Activated CD4-positive, alpha-beta T cell treated with anti-CD3 and anti-CD28 coated beads, Interleukin-2, amount 10 ng/mL, durations not matched to agents 24 days and 14 days (primary cell): ENCODE measurements at regions not wholly inside any gene's neighbourhood (a gene's known extent, or its start where the extent isn't known, plus 50 kb on each side); places are given as distances from the start of the nearest gene placed in this dataset.
A peak's percentile ranks its signal among the peaks of the same experiment; 100 is the strongest.

Experiments
- DNase-seq: peaks from one replicate; pipeline ENCODE4 v3.0.0; 2022
- H3K27ac Mint-ChIP-seq: one replicate; pipeline ENCODE4 v1.8.0; 2022; ENCODE audit warnings: mild to moderate bottlenecking, mixed read lengths
- H3K27me3 Mint-ChIP-seq: one replicate; pipeline ENCODE4 v1.8.0; 2022; ENCODE audit warnings: mixed read lengths
- H3K36me3 Mint-ChIP-seq: one replicate; pipeline ENCODE4 v1.8.0; 2022; ENCODE audit warnings: low read depth, mild to moderate bottlenecking, mixed read lengths
- H3K4me1 Mint-ChIP-seq: one replicate; pipeline ENCODE4 v1.8.0; 2021; ENCODE audit warnings: mixed read lengths
- H3K4me3 Mint-ChIP-seq: one replicate; pipeline ENCODE4 v1.8.0; 2022; ENCODE audit warnings: mild to moderate bottlenecking, moderate library complexity, mixed read lengths
- H3K9me3 Mint-ChIP-seq: one replicate; pipeline ENCODE4 v1.8.0; 2021; ENCODE audit warnings: mixed read lengths
- intact Hi-C: fragments of 100-400 bp; cut with micrococcal nuclease; formaldehyde crosslinking; loops from one replicate; pipeline ENCODE4 v1.15.1; 2023

DNA sequence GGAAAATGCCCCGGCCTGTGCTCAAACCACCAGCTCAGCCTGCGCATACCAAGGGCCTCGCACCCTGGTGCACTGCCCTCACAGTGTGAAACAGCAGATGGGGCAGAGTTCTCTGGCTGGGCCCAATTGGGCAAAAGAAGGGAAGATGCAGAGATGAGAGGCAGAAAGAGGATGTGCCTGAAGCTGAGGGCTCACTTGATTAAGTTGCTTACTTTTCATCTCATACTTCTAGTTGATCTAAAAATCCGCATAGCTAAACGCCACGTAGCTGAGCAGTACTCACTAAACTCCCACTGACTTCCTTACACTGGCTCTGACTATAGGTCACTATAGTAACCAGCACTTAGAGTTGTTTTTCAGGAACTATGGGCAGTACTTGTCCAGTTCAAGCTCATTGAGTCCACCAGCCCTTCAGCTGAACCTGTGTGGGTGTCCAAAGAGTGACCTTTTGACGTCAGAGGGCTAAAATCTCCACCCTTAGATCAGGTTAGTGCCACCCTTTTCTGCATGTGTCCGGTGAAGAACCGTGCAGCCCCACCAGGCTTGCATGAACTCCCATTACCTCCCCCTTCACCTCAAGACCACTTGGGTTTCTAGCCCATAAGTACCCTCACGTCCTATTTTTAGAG is 215.2 kb downstream of the AUH start:
- H3K4me3 Mint-ChIP-seq = peak overlapping the region; percentile 34
- H3K27me3 Mint-ChIP-seq = no peaks in the 10 kb centered on the region
- H3K27ac Mint-ChIP-seq = peak overlapping the region; percentile 98
- intact Hi-C loops = loop anchor here (1.0 to 5.0 kb wide), 3 partner anchors 15 to 164 kb away; no protein-coding TSS in a partner anchor
- H3K4me1 Mint-ChIP-seq = peaks cover 75% of the 10 kb centered on the region
- peaks cover 65% of the 10 kb centered on the region for H3K36me3 Mint-ChIP-seq
- peak; percentile 73 for DNase-seq
- peaks cover 15% of the 10 kb centered on the region for H3K9me3 Mint-ChIP-seq

DNA sequence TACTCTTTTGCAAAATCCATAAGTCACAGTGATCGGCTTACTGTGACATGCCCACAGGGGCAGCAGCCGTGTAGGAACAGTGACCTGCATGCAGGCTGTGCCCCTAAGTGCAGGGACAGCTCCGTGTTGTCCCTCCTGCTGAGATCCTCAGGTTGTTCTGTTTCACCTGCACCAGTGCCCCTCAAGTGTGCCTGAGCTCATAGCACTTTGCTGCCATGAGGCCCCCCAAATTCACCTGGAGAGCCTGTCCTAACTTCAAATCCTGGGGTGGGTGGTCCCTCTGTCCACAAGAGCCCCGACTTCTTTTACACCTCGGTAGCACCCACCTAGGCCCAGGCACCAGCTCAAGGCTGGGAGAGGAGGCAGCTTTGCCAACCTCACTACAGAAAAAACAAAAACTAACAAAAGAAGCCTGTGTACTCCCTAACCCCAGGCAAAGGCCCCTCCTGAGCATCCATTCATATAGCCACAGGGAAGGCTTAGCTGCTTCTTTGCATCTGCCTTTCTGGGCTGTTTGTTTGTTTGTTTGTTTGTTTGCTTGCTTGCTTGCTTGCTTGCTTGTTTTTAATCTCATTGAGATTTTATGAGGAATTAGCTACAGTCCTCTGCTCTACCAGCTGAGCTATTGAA is 214.5 kb downstream of the AUH start:
- H3K4me1 Mint-ChIP-seq = peaks cover 76% of the 10 kb centered on the region
- H3K27ac Mint-ChIP-seq = peak overlapping the region; percentile 98
- H3K4me3 Mint-ChIP-seq = peak overlapping the region; percentile 34
- no peaks in the 10 kb centered on the region for H3K27me3 Mint-ChIP-seq
- intact Hi-C loops = loop anchor here (1.0 to 5.0 kb wide), 2 partner anchors 16 to 165 kb away; no protein-coding TSS in a partner anchor
- peak; percentile 68 for DNase-seq
- peaks cover 61% of the 10 kb centered on the region for H3K36me3 Mint-ChIP-seq
- peaks cover 15% of the 10 kb centered on the region for H3K9me3 Mint-ChIP-seq

- Mint-ChIP-seq H3K27ac (peak overlapping the region; percentile 98), H3K4me3 (peak overlapping the region; percentile 72), H3K36me3 (peaks cover 63% of the 10 kb centered on the region), H3K9me3 (peaks cover 20% of the 10 kb centered on the region), H3K27me3 (no peaks in the 10 kb centered on the region), H3K4me1 (peaks cover 84% of the 10 kb centered on the region)
- no peak for DNase-seq
- intact Hi-C loops = loop anchor here (1.0 to 5.0 kb wide), 2 partner anchors 166 to 201 kb away; no protein-coding TSS in a partner anchor
Measured at GRCh38 chr9:91148306-91148705, 213.4 kb downstream of the AUH start.

DNA sequence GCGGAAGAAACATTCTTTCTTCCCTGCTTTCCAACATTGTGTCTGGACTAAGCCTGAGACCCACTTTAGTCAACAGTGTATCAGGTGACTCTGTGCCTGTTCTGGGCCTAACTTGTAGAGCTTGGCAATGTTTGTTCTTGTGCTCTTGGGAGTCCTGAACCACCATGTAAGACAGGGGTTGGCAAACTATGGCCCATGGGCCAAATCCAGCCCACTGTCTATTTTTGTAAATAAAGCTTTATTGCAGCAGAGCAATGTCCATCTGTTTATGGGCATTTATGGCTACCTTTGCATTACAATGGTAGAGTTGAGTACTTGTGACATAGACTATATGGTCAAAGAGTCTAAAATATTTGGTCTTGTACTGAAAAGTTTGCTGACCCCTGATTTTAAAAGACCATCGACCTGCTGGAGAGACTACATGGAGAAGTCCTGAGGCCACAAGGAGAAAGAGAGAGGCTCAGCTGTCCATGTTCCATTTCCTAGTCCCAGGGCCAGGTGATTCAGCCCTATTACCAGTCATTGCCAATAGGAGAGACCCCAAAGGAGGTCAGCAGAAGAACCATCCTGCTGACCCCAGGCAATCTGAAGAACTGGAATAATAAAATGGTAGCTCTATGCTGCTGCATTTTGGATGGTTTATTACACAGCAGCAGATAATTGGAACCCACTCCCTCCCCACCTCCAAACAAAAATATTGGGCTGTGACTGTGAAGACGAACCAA is 211.3 kb downstream of the AUH start:
- peak; percentile 67 for DNase-seq

DNA sequence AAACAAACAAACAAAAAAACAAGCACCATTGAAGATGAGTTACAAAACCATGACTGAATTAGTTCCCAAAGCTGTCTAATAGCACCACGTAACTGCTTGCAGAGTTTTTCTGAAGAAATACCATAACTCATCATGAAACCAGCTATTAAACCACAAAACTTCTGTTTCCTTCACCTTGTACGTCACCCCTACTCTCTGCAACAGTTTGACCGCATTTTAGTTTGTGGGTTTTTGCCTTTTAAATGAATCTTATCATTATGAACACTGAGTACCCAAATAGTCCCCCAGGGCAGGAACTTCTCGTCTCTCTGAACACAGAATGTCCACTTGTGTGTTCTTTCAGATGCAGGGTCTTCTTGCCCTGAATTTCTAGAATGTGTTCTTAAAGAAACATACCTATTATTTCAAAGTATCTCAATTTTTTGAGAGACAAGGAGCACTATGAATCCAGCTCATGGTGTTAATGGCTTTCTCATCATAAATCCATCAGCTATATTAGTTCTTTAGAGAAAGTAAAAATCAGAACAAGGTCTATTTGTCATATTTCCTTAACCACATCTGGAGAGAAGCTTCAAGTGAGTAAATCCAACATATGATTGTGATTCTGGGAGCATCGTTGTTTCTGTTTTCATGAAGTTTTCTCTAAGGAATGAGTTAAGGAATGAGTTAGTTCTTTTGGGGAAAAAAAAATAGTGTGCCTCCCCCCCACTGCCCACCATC is 210.6 kb downstream of the AUH start:
- Mint-ChIP-seq H3K36me3 (peaks cover 64% of the 10 kb centered on the region), H3K27ac (peak overlapping the region; percentile 98), H3K27me3 (no peaks in the 10 kb centered on the region), H3K9me3 (peaks cover 20% of the 10 kb centered on the region), H3K4me3 (peak overlapping the region; percentile 61), H3K4me1 (peaks cover 82% of the 10 kb centered on the region)
- DNase-seq = peak; percentile 91
- intact Hi-C loops = loop anchor here (1.0 kb wide), 10 partner anchors 11 to 268 kb away; no protein-coding TSS in a partner anchor

More for the DNA sequence above, 211.3 kb downstream of the AUH start:
- peak overlapping the region; percentile 98 for H3K27ac Mint-ChIP-seq
- H3K27me3 Mint-ChIP-seq = no peaks in the 10 kb centered on the region
- peaks cover 21% of the 10 kb centered on the region for H3K9me3 Mint-ChIP-seq
- H3K36me3 Mint-ChIP-seq = peaks cover 61% of the 10 kb centered on the region
- H3K4me3 Mint-ChIP-seq = peak overlapping the region; percentile 61
- intact Hi-C loops = no loop called here
- peaks cover 82% of the 10 kb centered on the region for H3K4me1 Mint-ChIP-seq

GRCh38 chr9:91151718-91152095 is 210.0 kb downstream of the AUH start:
- H3K4me3 Mint-ChIP-seq = peak overlapping the region; percentile 61
- peak; percentile 73 for DNase-seq
- intact Hi-C loops = loop anchor here (1.0 kb wide), 10 partner anchors 11 to 268 kb away; no protein-coding TSS in a partner anchor

DNA sequence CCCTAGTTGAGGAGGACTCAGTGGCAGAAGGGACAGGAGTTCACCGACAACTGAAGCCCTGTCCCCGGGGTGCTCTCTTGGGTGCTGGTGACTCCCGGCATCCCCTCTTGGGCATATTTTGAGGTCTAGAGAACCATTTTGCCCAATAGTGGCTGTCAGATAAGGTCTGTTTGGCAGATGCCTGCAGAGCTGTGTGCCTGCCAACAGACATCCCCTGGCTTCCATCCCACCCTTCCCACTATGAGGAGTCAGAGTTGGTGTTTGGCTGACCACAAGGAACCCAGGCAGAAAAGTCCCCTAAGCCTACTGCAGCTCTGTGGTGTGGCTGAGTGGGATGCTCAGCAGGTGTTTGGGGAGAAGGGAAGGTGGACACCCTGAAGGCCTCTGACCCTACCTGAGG is 207.0 kb downstream of the AUH start:
- intact Hi-C loops = no loop called here
- peaks cover 79% of the 10 kb centered on the region for H3K4me1 Mint-ChIP-seq

More at GRCh38 chr9:91151718-91152095, 210.0 kb downstream of the AUH start:
- H3K9me3 Mint-ChIP-seq = peaks cover 20% of the 10 kb centered on the region
- peak overlapping the region; percentile 98 for H3K27ac Mint-ChIP-seq
- peaks cover 82% of the 10 kb centered on the region for H3K4me1 Mint-ChIP-seq
- H3K36me3 Mint-ChIP-seq = peaks cover 67% of the 10 kb centered on the region
- H3K27me3 Mint-ChIP-seq = no peaks in the 10 kb centered on the region

DNA sequence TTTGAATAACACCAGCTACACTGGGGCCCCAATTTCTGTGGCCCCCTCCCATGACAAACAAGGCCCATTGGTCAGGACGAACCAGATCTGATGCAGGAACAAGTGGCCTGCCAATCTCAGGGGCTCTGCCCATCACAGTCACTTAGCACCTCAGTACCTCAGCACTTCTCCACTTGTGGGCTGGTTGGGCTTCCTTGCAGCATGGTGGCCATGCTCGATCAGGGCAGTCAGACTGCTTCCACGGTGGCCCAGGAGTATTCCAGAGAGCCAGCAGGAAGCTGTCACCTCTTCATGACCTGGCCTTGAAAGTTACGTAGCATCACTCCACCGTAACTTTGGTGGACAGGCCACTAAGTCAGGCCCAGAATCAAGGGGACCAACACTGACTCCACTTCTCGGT is 206.5 kb downstream of the AUH start:
- Mint-ChIP-seq H3K27me3 (no peaks in the 10 kb centered on the region), H3K9me3 (peaks cover 22% of the 10 kb centered on the region), H3K4me3 (no peak overlapping the region), H3K27ac (peak overlapping the region; percentile 90), H3K4me1 (peaks cover 78% of the 10 kb centered on the region), H3K36me3 (peaks cover 63% of the 10 kb centered on the region)
- intact Hi-C loops = no loop called here
- DNase-seq = no peak

More for the DNA sequence above, 207.0 kb downstream of the AUH start:
- Mint-ChIP-seq H3K27me3 (no peaks in the 10 kb centered on the region), H3K9me3 (peaks cover 23% of the 10 kb centered on the region), H3K36me3 (peaks cover 66% of the 10 kb centered on the region), H3K27ac (peak overlapping the region; percentile 90), H3K4me3 (no peak overlapping the region)
- no peak for DNase-seq

DNA sequence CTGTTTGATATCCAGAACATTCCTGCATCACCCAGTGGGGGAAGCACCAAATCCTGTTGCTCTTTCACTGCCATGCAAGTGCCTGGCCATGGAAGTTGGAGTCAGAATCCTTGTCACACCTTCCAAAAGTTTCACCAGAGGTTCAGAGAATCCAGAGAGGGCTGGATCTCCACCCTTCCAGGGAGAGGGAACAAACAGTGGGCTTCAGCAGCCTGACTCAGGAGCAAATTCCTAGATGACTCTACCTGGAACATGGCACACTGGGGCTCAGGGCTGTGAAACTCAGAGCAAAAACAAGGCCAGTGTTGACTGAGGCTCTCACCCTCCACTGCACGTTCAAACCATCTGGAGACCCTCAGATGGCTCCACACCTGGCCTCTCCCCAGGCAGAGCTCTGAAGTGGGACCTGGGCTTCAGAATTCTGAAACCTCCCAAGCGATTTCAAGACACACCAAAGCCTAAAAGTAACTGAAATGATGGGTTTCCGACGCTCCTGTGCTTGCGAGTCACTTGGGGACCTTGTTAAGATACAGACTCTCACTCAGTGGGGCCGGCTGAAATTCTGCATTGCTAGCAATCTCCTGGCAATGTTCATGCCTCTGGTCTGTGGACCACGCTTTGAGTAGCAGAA is 205.9 kb downstream of the AUH start:
- peaks cover 73% of the 10 kb centered on the region for H3K4me1 Mint-ChIP-seq

GRCh38 chr9:91156451-91157234 is 205.1 kb downstream of the AUH start:
- H3K9me3 Mint-ChIP-seq = peaks cover 15% of the 10 kb centered on the region
- no peaks in the 10 kb centered on the region for H3K27me3 Mint-ChIP-seq
- H3K4me1 Mint-ChIP-seq = peaks cover 70% of the 10 kb centered on the region
- H3K36me3 Mint-ChIP-seq = peaks cover 58% of the 10 kb centered on the region
- intact Hi-C loops = no loop called here
- H3K4me3 Mint-ChIP-seq = peak overlapping the region; percentile 24
- peak; percentile 76 for DNase-seq
- peak overlapping the region; percentile 90 for H3K27ac Mint-ChIP-seq

More for the DNA sequence above, 205.9 kb downstream of the AUH start:
- Mint-ChIP-seq H3K36me3 (peaks cover 58% of the 10 kb centered on the region), H3K9me3 (peaks cover 17% of the 10 kb centered on the region), H3K27me3 (no peaks in the 10 kb centered on the region), H3K4me3 (no peak overlapping the region), H3K27ac (peak overlapping the region; percentile 90)
- intact Hi-C loops = no loop called here
- DNase-seq = no peak

DNA sequence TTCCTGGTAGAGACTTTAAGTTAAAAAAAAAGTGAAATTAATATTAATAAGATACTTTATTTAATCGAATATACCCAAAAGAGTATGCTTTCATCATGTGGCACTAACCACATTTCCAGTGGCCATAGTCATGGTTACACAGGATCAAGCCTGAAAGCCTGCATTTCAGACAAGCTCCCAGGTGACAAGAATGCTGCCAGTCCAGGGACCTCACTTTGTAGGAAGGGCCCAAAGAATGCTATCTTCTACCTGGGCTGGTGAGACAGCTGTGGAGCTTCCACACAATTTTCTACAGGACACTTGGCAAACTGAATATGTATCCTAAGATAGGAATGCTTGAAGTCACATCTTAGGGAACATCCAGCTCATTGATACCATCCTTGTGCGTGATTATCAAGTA is 203.8 kb downstream of the AUH start:
- Mint-ChIP-seq H3K36me3 (peaks cover 53% of the 10 kb centered on the region), H3K4me1 (peaks cover 69% of the 10 kb centered on the region), H3K27ac (peak overlapping the region; percentile 77), H3K4me3 (no peak overlapping the region), H3K27me3 (no peaks in the 10 kb centered on the region), H3K9me3 (peaks cover 10% of the 10 kb centered on the region)
- no peak for DNase-seq
- intact Hi-C loops = no loop called here

DNA sequence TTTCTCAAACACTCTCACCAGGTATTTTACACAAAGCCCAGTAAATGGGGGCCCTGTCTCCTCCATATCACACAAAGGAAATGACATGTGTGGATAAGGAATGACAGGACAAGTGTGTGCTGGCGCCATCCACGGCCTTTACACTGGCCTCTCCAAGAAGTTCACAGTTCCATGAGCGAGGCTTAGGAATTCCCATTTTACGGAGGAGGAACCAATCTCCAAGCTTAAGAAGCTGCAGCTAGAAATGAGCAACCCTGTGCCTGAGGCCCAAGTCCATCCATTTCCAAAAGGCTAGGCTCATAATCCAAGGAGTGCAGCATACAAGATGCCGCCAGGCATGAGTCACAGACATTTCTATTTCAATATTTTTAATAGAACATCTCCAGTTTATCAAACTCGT is 203.4 kb downstream of the AUH start:
- Mint-ChIP-seq H3K4me1 (peaks cover 69% of the 10 kb centered on the region), H3K36me3 (peaks cover 50% of the 10 kb centered on the region), H3K9me3 (peaks cover 10% of the 10 kb centered on the region), H3K27me3 (no peaks in the 10 kb centered on the region), H3K4me3 (no peak overlapping the region), H3K27ac (peak overlapping the region; percentile 77)
- intact Hi-C loops = no loop called here
- DNase-seq = no peak
